SJCRH30 (cell line): ENCODE measurements at regions not wholly inside any gene's neighbourhood (a gene's known extent, or its start where the extent isn't known, plus 50 kb on each side); places are given as distances from the start of the nearest gene placed in this dataset.

ENCODE experiments used
- DNase-seq, 2 experiments: peaks; one replicate each; pipeline ENCODE4 v3.0.0-alpha.2; 2015 to 2020
- H3K27ac ChIP-seq: fragments of 250-450 bp; sonication (Bioruptor Pico); 2 replicates; pipeline ENCODE4 v1.5.1; 2020; ENCODE audit warnings: mild to moderate bottlenecking, moderate library complexity
- H3K27me3 ChIP-seq: fragments of 250-450 bp; sonication (Bioruptor Pico); 2 replicates; pipeline ENCODE4 v1.5.1; 2020; ENCODE audit warnings: mild to moderate bottlenecking, moderate library complexity
- H3K36me3 ChIP-seq: fragments of 250-450 bp; sonication (Bioruptor Pico); 2 replicates; pipeline ENCODE4 v1.5.1; 2020; ENCODE audit warnings: mild to moderate bottlenecking, moderate library complexity
- H3K4me1 ChIP-seq: fragments of 250-450 bp; sonication (Bioruptor Pico); 2 replicates; pipeline ENCODE4 v1.5.1; 2020; ENCODE audit warnings: mild to moderate bottlenecking, moderate library complexity
- H3K4me3 ChIP-seq: fragments of 250-450 bp; sonication (Bioruptor Pico); 2 replicates; pipeline ENCODE4 v1.5.1; 2020; ENCODE audit warnings: mild to moderate bottlenecking, moderate library complexity
- H3K9me3 ChIP-seq: fragments of 250-450 bp; sonication (Bioruptor Pico); replicated peaks from 2 replicates; pipeline ENCODE4 v1.5.1; 2020; ENCODE audit warnings: mild to moderate bottlenecking, moderate library complexity

GRCh38 chr4:140257461-140258305, 103.7 kb upstream of the MAML3 start:
- Histone ChIP-seq H3K27ac (no peak overlapping the region), H3K4me3 (no peak overlapping the region), H3K9me3 (no peaks in the 10 kb centered on the region), H3K36me3 (no peaks in the 10 kb centered on the region), H3K27me3 (no peaks in the 10 kb centered on the region), H3K4me1 (no peaks in the 10 kb centered on the region; the same call in 1 of the 2 replicates)
- DNase-seq: no peak

GRCh38 chr4:140256941-140257340, 103.0 kb upstream of the MAML3 start:
- DNase-seq: no peak
- Histone ChIP-seq H3K27ac (no peak overlapping the region), H3K4me1 (no peaks in the 10 kb centered on the region; the same call in 1 of the 2 replicates), H3K36me3 (no peaks in the 10 kb centered on the region), H3K27me3 (no peaks in the 10 kb centered on the region), H3K4me3 (no peak overlapping the region), H3K9me3 (no peaks in the 10 kb centered on the region)

- Histone ChIP-seq H3K27me3 (no peaks in the 10 kb centered on the region), H3K4me3 (no peak overlapping the region), H3K27ac (no peak overlapping the region), H3K4me1 (no peaks in the 10 kb centered on the region; the same call in 1 of the 2 replicates), H3K9me3 (no peaks in the 10 kb centered on the region), H3K36me3 (no peaks in the 10 kb centered on the region)
- DNase-seq: no peak
Measured at GRCh38 chr4:140256335-140256734, 102.4 kb upstream of the MAML3 start.

GRCh38 chr4:140255927-140256326, 101.9 kb upstream of the MAML3 start:
- H3K36me3 ChIP-seq: no peaks in the 10 kb centered on the region
- H3K4me3 ChIP-seq: no peak overlapping the region
- no peak for DNase-seq
- no peak overlapping the region for H3K27ac ChIP-seq
- H3K4me1 ChIP-seq: no peaks in the 10 kb centered on the region; the same call in 1 of the 2 replicates
- H3K27me3 ChIP-seq: no peaks in the 10 kb centered on the region
- no peaks in the 10 kb centered on the region for H3K9me3 ChIP-seq

GRCh38 chr4:140255467-140255866, 101.5 kb upstream of the MAML3 start:
- Histone ChIP-seq H3K27ac (no peak overlapping the region), H3K4me1 (no peaks in the 10 kb centered on the region; the same call in 1 of the 2 replicates)

GRCh38 chr4:140254651-140255299, 100.8 kb upstream of the MAML3 start:
- no peaks in the 10 kb centered on the region for H3K27me3 ChIP-seq
- H3K36me3 ChIP-seq: no peaks in the 10 kb centered on the region
- H3K4me1 ChIP-seq: no peaks in the 10 kb centered on the region; the same call in 1 of the 2 replicates
- no peak overlapping the region for H3K27ac ChIP-seq
- no peak overlapping the region for H3K4me3 ChIP-seq
- H3K9me3 ChIP-seq: no peaks in the 10 kb centered on the region
- DNase-seq: no peak

More at GRCh38 chr4:140255467-140255866, 101.5 kb upstream of the MAML3 start:
- no peak overlapping the region for H3K4me3 ChIP-seq
- H3K36me3 ChIP-seq: no peaks in the 10 kb centered on the region
- no peak for DNase-seq
- H3K9me3 ChIP-seq: no peaks in the 10 kb centered on the region
- H3K27me3 ChIP-seq: no peaks in the 10 kb centered on the region

- Histone ChIP-seq H3K4me1 (no peaks in the 10 kb centered on the region; the same call in 1 of the 2 replicates), H3K36me3 (no peaks in the 10 kb centered on the region), H3K4me3 (peak overlapping the region; percentile 53), H3K27me3 (no peaks in the 10 kb centered on the region), H3K9me3 (no peaks in the 10 kb centered on the region), H3K27ac (no peak overlapping the region)
- no peak for DNase-seq
Measured at GRCh38 chr4:140253556-140254027, 99.6 kb upstream of the MAML3 start.

GRCh38 chr4:140252742-140253555, 99.0 kb upstream of the MAML3 start:
- Histone ChIP-seq H3K4me1 (no peaks in the 10 kb centered on the region; the same call in 1 of the 2 replicates), H3K27me3 (no peaks in the 10 kb centered on the region), H3K27ac (no peak overlapping the region), H3K36me3 (no peaks in the 10 kb centered on the region), H3K4me3 (peak overlapping the region; percentile 53), H3K9me3 (no peaks in the 10 kb centered on the region)
- DNase-seq: peak; percentile 24 to 53

- no peak overlapping the region for H3K27ac ChIP-seq
Measured at GRCh38 chr4:140252141-140252741, 98.3 kb upstream of the MAML3 start.

GRCh38 chr4:140251571-140251970, 97.6 kb upstream of the MAML3 start:
- H3K9me3 ChIP-seq: no peaks in the 10 kb centered on the region
- no peaks in the 10 kb centered on the region for H3K27me3 ChIP-seq
- H3K4me1 ChIP-seq: no peaks in the 10 kb centered on the region; the same call in 1 of the 2 replicates
- DNase-seq: no peak
- no peaks in the 10 kb centered on the region for H3K36me3 ChIP-seq
- no peak overlapping the region for H3K27ac ChIP-seq
- H3K4me3 ChIP-seq: no peak overlapping the region

More at GRCh38 chr4:140252141-140252741, 98.3 kb upstream of the MAML3 start:
- H3K4me3 ChIP-seq: no peak overlapping the region
- DNase-seq: no peak
- H3K27me3 ChIP-seq: no peaks in the 10 kb centered on the region
- no peaks in the 10 kb centered on the region; the same call in 1 of the 2 replicates for H3K4me1 ChIP-seq
- no peaks in the 10 kb centered on the region for H3K9me3 ChIP-seq
- H3K36me3 ChIP-seq: no peaks in the 10 kb centered on the region

GRCh38 chr4:140250989-140251552, 97.1 kb upstream of the MAML3 start:
- DNase-seq: no peak
- Histone ChIP-seq H3K4me3 (no peak overlapping the region), H3K27me3 (no peaks in the 10 kb centered on the region), H3K36me3 (no peaks in the 10 kb centered on the region), H3K4me1 (no peaks in the 10 kb centered on the region), H3K9me3 (no peaks in the 10 kb centered on the region), H3K27ac (no peak overlapping the region)

GRCh38 chr4:140249351-140249750, 95.4 kb upstream of the MAML3 start:
- Histone ChIP-seq H3K36me3 (no peaks in the 10 kb centered on the region), H3K4me3 (no peak overlapping the region), H3K4me1 (no peaks in the 10 kb centered on the region), H3K27me3 (no peaks in the 10 kb centered on the region), H3K27ac (no peak overlapping the region), H3K9me3 (no peaks in the 10 kb centered on the region)
- DNase-seq: no peak

GRCh38 chr4:140247237-140247636, 93.3 kb upstream of the MAML3 start:
- H3K36me3 ChIP-seq: no peaks in the 10 kb centered on the region
- H3K27me3 ChIP-seq: no peaks in the 10 kb centered on the region
- H3K4me1 ChIP-seq: no peaks in the 10 kb centered on the region
- no peak overlapping the region for H3K27ac ChIP-seq
- H3K4me3 ChIP-seq: no peak overlapping the region
- no peaks in the 10 kb centered on the region for H3K9me3 ChIP-seq
- no peak for DNase-seq

GRCh38 chr4:140246216-140246615, 92.2 kb upstream of the MAML3 start:
- no peak for DNase-seq
- H3K27ac ChIP-seq: no peak overlapping the region
- H3K27me3 ChIP-seq: no peaks in the 10 kb centered on the region
- no peaks in the 10 kb centered on the region for H3K4me1 ChIP-seq
- no peaks in the 10 kb centered on the region for H3K36me3 ChIP-seq
- no peak overlapping the region for H3K4me3 ChIP-seq
- no peaks in the 10 kb centered on the region for H3K9me3 ChIP-seq
